ENCODE measurements at regions not wholly inside any gene's neighbourhood (a gene's known extent, or its start where the extent isn't known, plus 50 kb on each side); places are given as distances from the start of the nearest gene placed in this dataset.

GRCh38 chr7:119090851-119091250 lies 866.3 kb downstream of the ANKRD7 start:
- no peak for TF ChIP-seq CTCF (IDR thresholded peaks at IDR 0.05; ENCODE audit: insufficient read depth, low read depth, low read length)
- TF ChIP-seq EZH2 (IDR thresholded peaks at IDR 0.05; ENCODE audit: insufficient read depth, low read length): no peak

Measured in astrocyte (in vitro differentiated cells and primary cell).